SK-N-SH treated with all-trans-retinoic acid at 6 μM for 48 hours (cell line): ENCODE measurements at regions not wholly inside any gene's neighbourhood (a gene's known extent, or its start where the extent isn't known, plus 50 kb on each side); places are given as distances from the start of the nearest gene placed in this dataset.

Source experiments
- CREB5 ChIP-seq: fragments of 250-450 bp; sonication (Bioruptor Pico); IDR thresholded peaks from 2 replicates; pipeline ENCODE4 v1.5.1; 2020; ENCODE audit warnings: low read depth, mild to moderate bottlenecking, moderate library complexity
- CSRNP3 ChIP-seq: fragments of 250-450 bp; sonication (Bioruptor Pico); IDR thresholded peaks from 2 replicates; pipeline ENCODE4 v1.5.1; 2021; ENCODE audit warnings: mild to moderate bottlenecking, moderate library complexity
- ISL1 ChIP-seq: fragments of 250-450 bp; sonication (Bioruptor Pico); IDR thresholded peaks from 2 replicates; pipeline ENCODE4 v2.1.2; 2022; ENCODE audit warnings: mild to moderate bottlenecking, moderate library complexity
- PATZ1 ChIP-seq: fragments of 250-450 bp; sonication (Bioruptor Pico); IDR thresholded peaks from 2 replicates; pipeline ENCODE4 v1.8.0; 2020; ENCODE audit warnings: mild to moderate bottlenecking, moderate library complexity, borderline replicate concordance
- RARB ChIP-seq: fragments of 250-450 bp; sonication (Bioruptor Pico); IDR thresholded peaks from 2 replicates; pipeline ENCODE4 v1.8.0; 2021; ENCODE audit warnings: mild to moderate bottlenecking, moderate library complexity
- TCF4 ChIP-seq: fragments of 250-450 bp; sonication (Bioruptor Pico); IDR thresholded peaks from 2 replicates; pipeline ENCODE4 v1.8.0; 2021; ENCODE audit warnings: mild to moderate bottlenecking, moderate library complexity, borderline replicate concordance
- ZNF565 ChIP-seq: fragments of 450-650 bp; formaldehyde crosslinking; conservative IDR thresholded peaks from 2 replicates; pipeline ENCODE4 v1.5.0; 2020; ENCODE audit warnings: low read depth, mild to moderate bottlenecking, moderate library complexity

GRCh38 chr12:46509135-46509534, 136.6 kb upstream of the SLC38A2 start:
- TF ChIP-seq CREB5 (CRISPR knock-in tag): no peak
- peak; percentile 67 for TF ChIP-seq ISL1 (CRISPR knock-in tag)
- TF ChIP-seq CSRNP3 (CRISPR knock-in tag): no peak
- TF ChIP-seq RARB (CRISPR knock-in tag): no peak
- TF ChIP-seq ZNF565 (CRISPR knock-in tag): no peak
- no peak for TF ChIP-seq PATZ1 (CRISPR knock-in tag)
- TF ChIP-seq TCF4: peak; percentile 45; the same call in 1 of the 2 replicates
